C4-2B (cell line): ENCODE measurements at regions not wholly inside any gene's neighbourhood (a gene's known extent, or its start where the extent isn't known, plus 50 kb on each side); places are given as distances from the start of the nearest gene placed in this dataset.

Experiments
- ZFX ChIP-seq: fragments of 450-650 bp; IDR thresholded peaks from 2 replicates; pipeline ENCODE4 v1.6.1; 2017
- TF ChIP-seq, protein P1 (sequence below): fragments of 450-650 bp; conservative IDR thresholded peaks from 2 replicates; pipeline ENCODE4 v1.5.1; 2017; ENCODE audit warnings: mild to moderate bottlenecking

DNA sequence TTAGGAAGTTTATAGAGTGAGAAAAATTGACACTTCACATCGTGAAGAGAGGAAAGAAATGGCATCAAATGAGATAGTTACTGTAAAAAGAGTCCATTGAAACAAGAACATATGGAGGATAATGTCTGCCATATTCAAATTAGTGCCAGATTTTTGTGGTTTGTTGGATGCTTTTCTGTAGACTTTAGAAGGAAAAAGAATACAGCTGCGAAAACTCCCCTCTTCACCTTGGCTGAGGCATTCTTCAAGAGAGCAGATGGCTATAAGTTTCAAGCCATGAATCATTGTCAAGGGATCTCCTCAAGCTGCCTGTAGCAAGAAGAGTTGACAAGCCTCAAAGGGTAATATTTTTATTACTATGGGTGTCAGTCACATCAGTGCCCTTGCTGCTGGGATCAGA, 507.4 kb upstream of the RAG2 start:
- TF ChIP-seq, protein P1, sequence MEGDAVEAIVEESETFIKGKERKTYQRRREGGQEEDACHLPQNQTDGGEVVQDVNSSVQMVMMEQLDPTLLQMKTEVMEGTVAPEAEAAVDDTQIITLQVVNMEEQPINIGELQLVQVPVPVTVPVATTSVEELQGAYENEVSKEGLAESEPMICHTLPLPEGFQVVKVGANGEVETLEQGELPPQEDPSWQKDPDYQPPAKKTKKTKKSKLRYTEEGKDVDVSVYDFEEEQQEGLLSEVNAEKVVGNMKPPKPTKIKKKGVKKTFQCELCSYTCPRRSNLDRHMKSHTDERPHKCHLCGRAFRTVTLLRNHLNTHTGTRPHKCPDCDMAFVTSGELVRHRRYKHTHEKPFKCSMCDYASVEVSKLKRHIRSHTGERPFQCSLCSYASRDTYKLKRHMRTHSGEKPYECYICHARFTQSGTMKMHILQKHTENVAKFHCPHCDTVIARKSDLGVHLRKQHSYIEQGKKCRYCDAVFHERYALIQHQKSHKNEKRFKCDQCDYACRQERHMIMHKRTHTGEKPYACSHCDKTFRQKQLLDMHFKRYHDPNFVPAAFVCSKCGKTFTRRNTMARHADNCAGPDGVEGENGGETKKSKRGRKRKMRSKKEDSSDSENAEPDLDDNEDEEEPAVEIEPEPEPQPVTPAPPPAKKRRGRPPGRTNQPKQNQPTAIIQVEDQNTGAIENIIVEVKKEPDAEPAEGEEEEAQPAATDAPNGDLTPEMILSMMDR, result no peak
- no peak for TF ChIP-seq ZFX
